ENCODE measurements at regions not wholly inside any gene's neighbourhood (a gene's known extent, or its start where the extent isn't known, plus 50 kb on each side); places are given as distances from the start of the nearest gene placed in this dataset.

- TF ChIP-seq POLR2A (IDR thresholded peaks at IDR 0.05) (no peak), CTCF (IDR thresholded peaks at IDR 0.05) (no peak), POLR2AphosphoS5 (IDR thresholded peaks at IDR 0.05; ENCODE audit: insufficient read depth in 1 of 2, low read depth in 1 of 2) (no peak)
Observed at GRCh38 chr5:123286891-123287290, 136.3 kb downstream of the CEP120 start.

Measured in vagina (tissue), 2 donors.